KMS-11 (cell line): ENCODE measurements at regions not wholly inside any gene's neighbourhood (a gene's known extent, or its start where the extent isn't known, plus 50 kb on each side); places are given as distances from the start of the nearest gene placed in this dataset.
"Not testable (repeated sequence)": the region's sequence is repeated elsewhere in the genome, so short reads cannot be mapped to it uniquely, and the experiment has no call there.

Source experiments
- H2AFZ ChIP-seq: fragments of 200-600 bp; sonication (generic); 2 replicates; pipeline ENCODE4 v1.6.1; 2016; ENCODE audit warnings: antibody characterized with exemption, mixed run types, low read depth
- H3K27ac ChIP-seq: fragments of 200-600 bp; sonication (generic); 2 replicates; pipeline ENCODE4 v1.6.1; 2016; ENCODE audit warnings: mild to moderate bottlenecking, mixed run types
- H3K27me3 ChIP-seq: fragments of 200-600 bp; sonication (generic); 2 replicates; pipeline ENCODE4 v1.6.1; 2017; ENCODE audit warnings: mild to moderate bottlenecking, low read depth, mixed run types, moderate library complexity; ENCODE audit not compliant: insufficient read depth
- H3K36me3 ChIP-seq: fragments of 200-600 bp; sonication (generic); 2 replicates; pipeline ENCODE4 v1.6.1; 2017; ENCODE audit warnings: mild to moderate bottlenecking, mixed run types; ENCODE audit not compliant: insufficient read depth
- H3K4me1 ChIP-seq: fragments of 200-600 bp; sonication (generic); 2 replicates; pipeline ENCODE4 v1.6.1; 2016; ENCODE audit warnings: mild to moderate bottlenecking, low read depth, mixed run types; ENCODE audit not compliant: poor library complexity, severe bottlenecking
- H3K4me2 ChIP-seq: fragments of 200-600 bp; sonication (generic); 2 replicates; pipeline ENCODE4 v1.7.0; 2016; ENCODE audit warnings: mild to moderate bottlenecking, mixed run types
- H3K4me3 ChIP-seq: fragments of 200-600 bp; sonication (generic); IDR thresholded peaks from 2 replicates; pipeline ENCODE4 v1.6.1; 2017; ENCODE audit warnings: low read depth, low read length, mixed read lengths; ENCODE audit not compliant: insufficient read depth
- H3K79me2 ChIP-seq: fragments of 200-600 bp; sonication (generic); 2 replicates; pipeline ENCODE4 v1.6.1; 2016; ENCODE audit warnings: low read depth, mixed run types; ENCODE audit not compliant: insufficient read depth
- H3K9ac ChIP-seq: fragments of 200-600 bp; sonication (generic); 2 replicates; pipeline ENCODE4 v1.6.1; 2016; ENCODE audit warnings: mild to moderate bottlenecking, mixed run types
- H4K20me1 ChIP-seq: fragments of 200-600 bp; sonication (generic); 2 replicates; pipeline ENCODE4 v1.6.1; 2016; ENCODE audit warnings: mild to moderate bottlenecking, mixed run types; ENCODE audit not compliant: insufficient read depth
- TF ChIP-seq, protein P1 (sequence below): fragments of 200-600 bp; sonication (generic); conservative IDR thresholded peaks from 2 replicates; pipeline ENCODE4 v1.6.1; 2017; ENCODE audit warnings: low read depth, mild to moderate bottlenecking, antibody characterized with exemption, low read length, moderate library complexity, mixed read lengths

DNA sequence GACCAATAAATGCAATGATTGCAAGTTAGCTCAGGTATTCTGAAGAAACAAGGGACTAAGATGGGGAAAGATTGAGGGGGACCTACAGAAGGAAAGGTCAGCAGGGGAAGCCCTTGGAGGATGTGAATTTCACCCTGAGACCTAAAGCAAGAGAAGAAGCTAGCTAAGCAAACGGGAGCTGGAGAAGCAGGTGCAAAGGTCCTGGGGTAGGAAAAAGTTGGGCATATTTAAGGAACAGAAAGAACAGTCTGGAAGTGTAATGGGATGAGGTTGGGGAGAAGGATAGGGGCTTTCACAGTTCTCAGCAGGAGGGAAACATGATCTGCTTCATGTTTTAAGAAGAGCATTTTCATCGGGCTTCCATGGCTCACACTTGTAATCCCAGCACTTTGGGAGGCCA lies 89.7 kb upstream of the SLC45A1 start:
- Histone ChIP-seq H3K4me2 (no peak overlapping the region), H4K20me1 (no peaks in the 10 kb centered on the region), H3K9ac (no peak overlapping the region), H3K79me2 (no peaks in the 10 kb centered on the region), H3K27me3 (no peaks in the 10 kb centered on the region; the same call in 1 of the 2 replicates), H3K27ac (no peak overlapping the region), H2AFZ (no peak overlapping the region), H3K4me1 (no peaks in the 10 kb centered on the region), H3K36me3 (no peaks in the 10 kb centered on the region), H3K4me3 (no peak overlapping the region)
- TF ChIP-seq, protein P1, sequence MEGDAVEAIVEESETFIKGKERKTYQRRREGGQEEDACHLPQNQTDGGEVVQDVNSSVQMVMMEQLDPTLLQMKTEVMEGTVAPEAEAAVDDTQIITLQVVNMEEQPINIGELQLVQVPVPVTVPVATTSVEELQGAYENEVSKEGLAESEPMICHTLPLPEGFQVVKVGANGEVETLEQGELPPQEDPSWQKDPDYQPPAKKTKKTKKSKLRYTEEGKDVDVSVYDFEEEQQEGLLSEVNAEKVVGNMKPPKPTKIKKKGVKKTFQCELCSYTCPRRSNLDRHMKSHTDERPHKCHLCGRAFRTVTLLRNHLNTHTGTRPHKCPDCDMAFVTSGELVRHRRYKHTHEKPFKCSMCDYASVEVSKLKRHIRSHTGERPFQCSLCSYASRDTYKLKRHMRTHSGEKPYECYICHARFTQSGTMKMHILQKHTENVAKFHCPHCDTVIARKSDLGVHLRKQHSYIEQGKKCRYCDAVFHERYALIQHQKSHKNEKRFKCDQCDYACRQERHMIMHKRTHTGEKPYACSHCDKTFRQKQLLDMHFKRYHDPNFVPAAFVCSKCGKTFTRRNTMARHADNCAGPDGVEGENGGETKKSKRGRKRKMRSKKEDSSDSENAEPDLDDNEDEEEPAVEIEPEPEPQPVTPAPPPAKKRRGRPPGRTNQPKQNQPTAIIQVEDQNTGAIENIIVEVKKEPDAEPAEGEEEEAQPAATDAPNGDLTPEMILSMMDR = no peak

DNA sequence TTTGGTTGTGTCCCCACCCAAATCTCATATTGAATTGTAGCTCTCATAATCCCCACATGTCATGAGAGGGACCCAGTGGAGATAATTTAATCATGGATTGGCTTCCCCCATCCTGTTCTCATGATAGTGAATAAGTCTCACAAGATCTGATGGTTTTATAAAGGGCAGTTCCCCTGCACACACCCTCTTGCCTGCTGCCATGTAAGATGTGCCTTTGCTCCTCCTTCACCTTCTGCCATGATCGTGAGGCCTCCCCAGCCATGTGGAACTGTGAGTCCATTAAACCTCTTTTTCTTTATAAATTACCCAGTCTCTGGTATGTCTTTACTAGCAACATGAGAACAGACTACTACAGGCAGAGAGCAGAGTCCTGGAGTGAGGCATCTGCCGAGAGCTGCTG lies 90.2 kb upstream of the SLC45A1 start:
- not testable (repeated sequence) for H4K20me1 ChIP-seq, H3K36me3 ChIP-seq, H2AFZ ChIP-seq, H3K4me2 ChIP-seq, H3K9ac ChIP-seq, H3K27ac ChIP-seq, H3K4me3 ChIP-seq, H3K79me2 ChIP-seq, H3K4me1 ChIP-seq, H3K27me3 ChIP-seq

DNA sequence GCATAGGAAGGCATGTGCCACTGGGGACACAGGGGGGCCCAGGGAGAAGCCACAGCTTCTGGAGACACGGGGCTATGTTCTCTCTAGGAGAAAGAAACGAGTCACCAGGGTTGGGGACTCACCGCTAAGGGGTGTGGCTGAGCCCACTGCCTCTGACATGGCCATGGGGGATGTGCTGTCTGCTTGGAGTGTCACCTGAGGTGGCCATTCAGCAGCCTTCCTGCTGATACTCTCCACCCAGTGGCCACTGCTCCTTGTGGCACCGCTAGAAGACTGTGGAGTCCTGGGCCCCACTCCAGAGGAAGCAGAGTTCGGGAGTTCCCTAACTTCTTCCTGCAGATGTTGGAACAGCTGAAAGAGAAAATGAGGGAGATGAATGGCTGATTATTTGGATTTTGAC lies 91.2 kb upstream of the SLC45A1 start:
- Histone ChIP-seq H3K36me3 (no peaks in the 10 kb centered on the region), H3K9ac (no peak overlapping the region), H3K4me1 (no peaks in the 10 kb centered on the region), H4K20me1 (no peaks in the 10 kb centered on the region), H3K4me3 (no peak overlapping the region), H2AFZ (no peak overlapping the region), H3K79me2 (no peaks in the 10 kb centered on the region), H3K27ac (no peak overlapping the region), H3K27me3 (no peaks in the 10 kb centered on the region), H3K4me2 (no peak overlapping the region)
- TF ChIP-seq, protein P1 = no peak

DNA sequence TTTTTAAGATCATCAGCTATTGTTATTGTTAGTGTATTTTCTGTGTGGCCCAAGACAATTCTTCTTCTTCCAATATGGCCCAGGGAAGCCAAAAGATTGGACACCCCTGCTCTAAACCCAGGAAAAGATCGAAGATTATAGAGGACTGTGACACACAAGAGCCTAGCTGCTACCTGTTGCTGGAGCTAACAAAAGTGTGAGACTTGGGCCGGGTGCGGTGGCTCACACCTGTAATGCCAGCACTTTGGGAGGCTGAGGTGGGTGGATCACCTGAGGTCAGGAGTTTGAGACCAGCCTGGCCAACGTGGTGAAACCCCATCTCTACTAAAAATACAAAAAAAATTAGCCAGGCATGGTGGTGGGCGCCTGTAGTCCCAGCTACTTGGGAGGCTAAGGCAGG lies 91.9 kb upstream of the SLC45A1 start:
- not testable (repeated sequence) for H3K27me3 ChIP-seq, H3K36me3 ChIP-seq, H4K20me1 ChIP-seq, H3K27ac ChIP-seq, H3K79me2 ChIP-seq, H3K4me2 ChIP-seq, H3K4me3 ChIP-seq, H3K4me1 ChIP-seq, H3K9ac ChIP-seq, H2AFZ ChIP-seq

DNA sequence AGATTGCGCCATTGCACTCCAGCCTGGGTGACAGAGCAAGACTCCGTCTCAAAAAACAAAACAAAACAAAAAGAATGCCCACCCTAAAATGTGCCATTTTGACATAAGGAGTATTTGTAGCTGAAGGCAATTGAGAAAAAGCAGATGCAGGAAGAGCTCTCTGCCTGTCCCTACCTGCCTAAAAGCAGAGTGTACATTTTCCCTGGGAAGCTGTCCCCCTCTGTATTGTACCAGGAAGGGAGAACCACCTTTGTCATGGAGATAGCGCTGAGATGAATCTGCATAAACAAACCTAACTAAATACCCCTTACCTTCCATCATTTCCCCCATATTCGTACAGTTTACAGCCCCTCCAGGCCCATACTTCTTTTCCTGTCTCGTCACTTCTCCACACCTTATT lies 94.4 kb upstream of the SLC45A1 start:
- H2AFZ ChIP-seq = no peak overlapping the region
- TF ChIP-seq, protein P1 = no peak
- H3K9ac ChIP-seq = no peak overlapping the region
- no peaks in the 10 kb centered on the region for H3K4me1 ChIP-seq
- no peaks in the 10 kb centered on the region for H3K27me3 ChIP-seq
- no peak overlapping the region for H3K4me2 ChIP-seq
- H3K79me2 ChIP-seq = no peaks in the 10 kb centered on the region
- H3K27ac ChIP-seq = no peak overlapping the region
- H3K4me3 ChIP-seq = no peak overlapping the region
- H4K20me1 ChIP-seq = no peaks in the 10 kb centered on the region
- no peaks in the 10 kb centered on the region for H3K36me3 ChIP-seq
